HEK293 (cell line): ENCODE measurements at regions not wholly inside any gene's neighbourhood (a gene's known extent, or its start where the extent isn't known, plus 50 kb on each side); places are given as distances from the start of the nearest gene placed in this dataset.

Source experiments
- CTCF ChIA-PET: fragments of 350-600 bp; formaldehyde crosslinking; extraction: SDS; loops from one replicate; lab custom pipeline; 2021; ENCODE audit warnings: antibody characterized with exemption; lab: Yijun Ruan, JAX
- POLR2A ChIA-PET: fragments of 300-600 bp; formaldehyde crosslinking; extraction: SDS; loops from one replicate; lab custom pipeline; 2020; ENCODE audit warnings: antibody characterized with exemption, inconsistent platforms; lab: Yijun Ruan, JAX
- H3K27ac ChIP-seq: fragments of 200-500 bp; sonication (Bioruptor generic); 2 replicates; pipeline ENCODE4 v1.5.1; 2014; ENCODE audit warnings: low read depth, low read length, control low read depth, inconsistent platforms; ENCODE audit errors: extremely low read depth
- H3K36me3 ChIP-seq, 2 experiments: fragments of 200-500 bp in 1 of 2; sonication (Bioruptor generic) in 1 of 2; 1 replicate in 1 of 2; 2 replicates in 1 of 2; pipeline ENCODE4 v1.5.1; 2014 to 2017; ENCODE audit warnings: inconsistent platforms in 2 of 2, low read length in 2 of 2; ENCODE audit not compliant: control insufficient read depth in 2 of 2, insufficient read depth in 1 of 2
- H3K4me1 ChIP-seq: fragments of 200-500 bp; sonication (Bioruptor generic); 2 replicates; pipeline ENCODE4 v1.5.1; 2014; ENCODE audit warnings: mild to moderate bottlenecking, low read length, inconsistent platforms; ENCODE audit not compliant: control insufficient read depth, insufficient read depth
- H3K4me3 ChIP-seq: 2 replicates; pipeline ENCODE4 v1.5.1; 2011; ENCODE audit warnings: low read depth, mild to moderate bottlenecking, control low read depth, low read length, moderate library complexity
- H3K9me3 ChIP-seq: fragments of 200-500 bp; sonication (Bioruptor generic); 2 replicates; pipeline ENCODE4 v1.5.1; 2014; ENCODE audit warnings: low read depth, low read length, inconsistent platforms; ENCODE audit not compliant: control insufficient read depth, insufficient read depth
- EGR2 ChIP-seq: fragments of 450-650 bp; formaldehyde crosslinking; IDR thresholded peaks from 2 replicates; pipeline ENCODE4 v1.5.1; 2016; ENCODE audit warnings: low read depth, missing biosample characterization, missing genetic modification characterization
- GFI1B ChIP-seq: fragments of 450-650 bp; formaldehyde crosslinking; IDR thresholded peaks from 2 replicates; pipeline ENCODE4 v1.5.1; 2016; ENCODE audit warnings: missing biosample characterization, missing genetic modification characterization
- HOXD13 ChIP-seq: sonication (generic); formaldehyde crosslinking; IDR thresholded peaks from 2 replicates; pipeline ENCODE4 v1.8.0; 2022; ENCODE audit warnings: missing genetic modification reagents, borderline replicate concordance
- MEIS1 ChIP-seq: sonication (generic); formaldehyde crosslinking; IDR thresholded peaks from 2 replicates; pipeline ENCODE4 v1.8.1; 2022; ENCODE audit warnings: missing genetic modification reagents, mild to moderate bottlenecking, borderline replicate concordance
- MYNN ChIP-seq: fragments of 450-650 bp; formaldehyde crosslinking; IDR thresholded peaks from 2 replicates; pipeline ENCODE4 v1.5.1; 2016; ENCODE audit warnings: missing biosample characterization, missing genetic modification characterization, borderline replicate concordance
- REPIN1 ChIP-seq: fragments of 450-650 bp; formaldehyde crosslinking; IDR thresholded peaks from 2 replicates; pipeline ENCODE4 v1.5.1; 2017; ENCODE audit warnings: missing biosample characterization, missing genetic modification characterization, low read depth
- ZNF146 ChIP-seq: fragments of 450-650 bp; formaldehyde crosslinking; IDR thresholded peaks from 2 replicates; pipeline ENCODE4 v1.5.1; 2016; ENCODE audit warnings: missing biosample characterization, missing genetic modification characterization
- ZNF202 ChIP-seq: fragments of 450-650 bp; formaldehyde crosslinking; IDR thresholded peaks from 2 replicates; pipeline ENCODE4 v1.5.1; 2016; ENCODE audit warnings: missing biosample characterization, missing genetic modification characterization, borderline replicate concordance
- ZNF211 ChIP-seq: fragments of 450-650 bp; formaldehyde crosslinking; IDR thresholded peaks from 2 replicates; pipeline ENCODE4 v1.5.1; 2016; ENCODE audit warnings: low read depth, missing biosample characterization, missing genetic modification characterization
- ZNF221 ChIP-seq: fragments of 450-650 bp; formaldehyde crosslinking; IDR thresholded peaks from 2 replicates; pipeline ENCODE4 v1.5.1; 2017; ENCODE audit warnings: missing biosample characterization, missing genetic modification characterization, borderline replicate concordance
- ZNF223 ChIP-seq: fragments of 450-650 bp; formaldehyde crosslinking; IDR thresholded peaks from 2 replicates; pipeline ENCODE4 v1.5.1; 2016; ENCODE audit warnings: missing biosample characterization, missing genetic modification characterization
- ZNF362 ChIP-seq: fragments of 450-650 bp; formaldehyde crosslinking; IDR thresholded peaks from 2 replicates; pipeline ENCODE4 v1.5.1; 2016; ENCODE audit warnings: missing biosample characterization, missing genetic modification characterization
- ZNF394 ChIP-seq: fragments of 450-650 bp; formaldehyde crosslinking; IDR thresholded peaks from 2 replicates; pipeline ENCODE4 v1.5.1; 2016; ENCODE audit warnings: missing biosample characterization, missing genetic modification characterization, mild to moderate bottlenecking, moderate library complexity, borderline replicate concordance
- ZNF404 ChIP-seq: fragments of 450-650 bp; formaldehyde crosslinking; IDR thresholded peaks from 2 replicates; pipeline ENCODE4 v1.5.1; 2017; ENCODE audit warnings: missing biosample characterization, missing genetic modification characterization
- ZNF416 ChIP-seq: fragments of 450-650 bp; formaldehyde crosslinking; IDR thresholded peaks from 2 replicates; pipeline ENCODE4 v1.5.1; 2016; ENCODE audit warnings: missing biosample characterization, missing genetic modification characterization
- ZNF501 ChIP-seq: fragments of 450-650 bp; formaldehyde crosslinking; IDR thresholded peaks from 2 replicates; pipeline ENCODE4 v1.5.1; 2016; ENCODE audit warnings: missing biosample characterization, missing genetic modification characterization
- ZNF514 ChIP-seq: fragments of 450-650 bp; formaldehyde crosslinking; IDR thresholded peaks from 2 replicates; pipeline ENCODE4 v1.5.1; 2016; ENCODE audit warnings: missing biosample characterization, missing genetic modification characterization
- ZNF521 ChIP-seq: fragments of 450-650 bp; formaldehyde crosslinking; IDR thresholded peaks from 2 replicates; pipeline ENCODE4 v1.5.1; 2017; ENCODE audit warnings: missing biosample characterization, mild to moderate bottlenecking, missing genetic modification characterization
- ZNF561 ChIP-seq: fragments of 450-650 bp; IDR thresholded peaks from 2 replicates; pipeline ENCODE4 v1.5.1; 2018; ENCODE audit warnings: missing biosample characterization, missing genetic modification characterization, borderline replicate concordance
- ZNF639 ChIP-seq: fragments of 450-650 bp; formaldehyde crosslinking; IDR thresholded peaks from 2 replicates; pipeline ENCODE4 v1.5.1; 2016; ENCODE audit warnings: missing biosample characterization, missing genetic modification characterization
- ZNF830 ChIP-seq: fragments of 450-650 bp; IDR thresholded peaks from 2 replicates; pipeline ENCODE4 v1.5.0; 2018; ENCODE audit warnings: missing biosample characterization, missing genetic modification characterization, low read depth, mild to moderate bottlenecking, moderate library complexity
- ZSCAN4 ChIP-seq: fragments of 450-650 bp; formaldehyde crosslinking; IDR thresholded peaks from 2 replicates; pipeline ENCODE4 v1.5.1; 2017; ENCODE audit warnings: missing biosample characterization, missing genetic modification characterization
- TF ChIP-seq, protein P1 (sequence below): fragments of 450-650 bp; formaldehyde crosslinking; IDR thresholded peaks from 2 replicates; pipeline ENCODE4; 2016; ENCODE audit warnings: missing biosample characterization, missing genetic modification characterization
- TF ChIP-seq, protein P2 (sequence below): sonication (generic); formaldehyde crosslinking; IDR thresholded peaks from 2 replicates; pipeline ENCODE4 v1.8.1; 2022; ENCODE audit warnings: mild to moderate bottlenecking, moderate library complexity, missing genetic modification reagents
- TF ChIP-seq, protein P3 (sequence below): fragments of 450-650 bp; formaldehyde crosslinking; IDR thresholded peaks from 2 replicates; pipeline ENCODE4 v1.5.1; 2016; ENCODE audit warnings: missing biosample characterization, missing genetic modification characterization

- no peak for TF ChIP-seq ZNF211
- TF ChIP-seq, all 188 proteins: peak for 0
Observed at GRCh38 chr4:123674762-123675465, 278.3 kb downstream of the SPRY1 start (continued).

GRCh38 chr4:123675567-123675966 lies 279.0 kb downstream of the SPRY1 start:
- H3K27ac ChIP-seq, result no peak overlapping the region
- TF ChIP-seq ZNF362 (tag by site-specific recombination) (no peak), ZNF561 (tag by site-specific recombination) (no peak), ZNF521 (no peak), ZNF221 (tag by site-specific recombination) (no peak), REPIN1 (no peak), ZNF830 (no peak), MEIS1 (no peak), ZNF514 (tag by site-specific recombination) (no peak), MYNN (tag by site-specific recombination) (no peak), ZNF202 (tag by site-specific recombination) (no peak), ZNF404 (no peak), HOXD13 (CRISPR knock-in tag) (no peak), GFI1B (tag by site-specific recombination) (no peak), ZNF416 (tag by site-specific recombination) (no peak), EGR2 (tag by site-specific recombination) (no peak), ZNF223 (tag by site-specific recombination) (no peak), ZNF146 (tag by site-specific recombination) (no peak), ZSCAN4 (tag by site-specific recombination) (no peak)
- TF ChIP-seq, protein P1, sequence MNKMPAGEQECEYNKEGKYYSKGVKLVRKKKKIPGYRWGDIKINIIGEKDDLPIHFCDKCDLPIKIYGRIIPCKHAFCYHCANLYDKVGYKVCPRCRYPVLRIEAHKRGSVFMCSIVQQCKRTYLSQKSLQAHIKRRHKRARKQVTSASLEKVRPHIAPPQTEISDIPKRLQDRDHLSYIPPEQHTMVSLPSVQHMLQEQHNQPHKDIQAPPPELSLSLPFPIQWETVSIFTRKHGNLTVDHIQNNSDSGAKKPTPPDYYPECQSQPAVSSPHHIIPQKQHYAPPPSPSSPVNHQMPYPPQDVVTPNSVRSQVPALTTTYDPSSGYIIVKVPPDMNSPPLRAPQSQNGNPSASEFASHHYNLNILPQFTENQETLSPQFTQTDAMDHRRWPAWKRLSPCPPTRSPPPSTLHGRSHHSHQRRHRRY (tag by site-specific recombination), result no peak
- H3K4me3 ChIP-seq, result no peak overlapping the region
- no peaks in the 10 kb centered on the region for H3K9me3 ChIP-seq
- H3K36me3 ChIP-seq, result no peaks in the 10 kb centered on the region
- POLR2A ChIA-PET, result no interaction called here
- CTCF ChIA-PET, result no interaction called here
- 0 out of 2 replicates have a peak, but pooled peaks cover 2% of the 10 kb centered on the region for H3K4me1 ChIP-seq

DNA sequence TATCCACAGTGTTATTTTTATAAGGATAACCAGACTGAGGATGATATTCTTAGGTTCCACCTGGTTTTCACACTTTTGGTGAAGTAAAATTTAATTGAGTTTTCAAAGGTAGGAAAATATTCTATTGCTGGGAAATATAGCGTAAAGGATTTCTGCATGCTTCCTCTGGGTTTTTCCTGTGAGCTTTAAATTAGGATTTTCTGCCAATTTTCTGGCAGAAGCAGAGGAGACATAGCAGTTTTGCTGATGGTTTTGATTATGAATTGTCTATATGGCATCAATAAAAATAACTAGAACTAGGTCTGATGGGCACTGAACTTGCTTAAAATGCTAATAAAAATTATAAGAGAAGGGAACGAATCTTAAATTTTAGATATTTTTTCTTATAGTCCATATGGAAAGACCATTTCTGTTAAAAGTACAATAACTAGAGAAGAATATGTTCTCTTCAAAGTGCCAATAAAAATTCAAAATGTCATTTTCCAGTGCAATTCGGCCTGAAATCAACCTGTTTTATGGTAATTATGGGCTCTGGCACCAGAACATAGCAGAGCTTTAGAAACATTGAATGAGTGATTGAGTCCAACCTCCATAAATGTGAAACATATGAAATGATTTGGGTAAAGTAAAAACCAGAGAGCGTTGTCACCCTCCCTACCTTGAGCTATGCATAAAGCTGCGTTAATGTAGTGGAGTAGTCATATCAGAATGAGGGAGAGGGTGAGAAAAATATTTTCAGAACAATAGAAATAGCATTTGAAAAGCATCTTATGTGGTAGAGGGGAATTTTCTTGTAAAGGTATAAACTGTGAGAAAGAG lies 279.7 kb downstream of the SPRY1 start:
- no peaks in the 10 kb centered on the region for H3K36me3 ChIP-seq
- CTCF ChIA-PET, result no interaction called here
- no peak overlapping the region for H3K27ac ChIP-seq
- H3K4me1 ChIP-seq, result 0 out of 2 replicates have a peak, but pooled peaks cover 2% of the 10 kb centered on the region
- POLR2A ChIA-PET, result no interaction called here
- TF ChIP-seq, protein P2, sequence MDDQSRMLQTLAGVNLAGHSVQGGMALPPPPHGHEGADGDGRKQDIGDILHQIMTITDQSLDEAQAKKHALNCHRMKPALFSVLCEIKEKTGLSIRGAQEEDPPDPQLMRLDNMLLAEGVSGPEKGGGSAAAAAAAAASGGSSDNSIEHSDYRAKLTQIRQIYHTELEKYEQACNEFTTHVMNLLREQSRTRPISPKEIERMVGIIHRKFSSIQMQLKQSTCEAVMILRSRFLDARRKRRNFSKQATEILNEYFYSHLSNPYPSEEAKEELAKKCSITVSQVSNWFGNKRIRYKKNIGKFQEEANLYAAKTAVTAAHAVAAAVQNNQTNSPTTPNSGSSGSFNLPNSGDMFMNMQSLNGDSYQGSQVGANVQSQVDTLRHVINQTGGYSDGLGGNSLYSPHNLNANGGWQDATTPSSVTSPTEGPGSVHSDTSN (CRISPR knock-in tag), result no peak
- TF ChIP-seq ZNF394 (tag by site-specific recombination) (no peak), ZNF501 (tag by site-specific recombination) (no peak), ZNF639 (tag by site-specific recombination) (no peak)
- TF ChIP-seq, protein P3, sequence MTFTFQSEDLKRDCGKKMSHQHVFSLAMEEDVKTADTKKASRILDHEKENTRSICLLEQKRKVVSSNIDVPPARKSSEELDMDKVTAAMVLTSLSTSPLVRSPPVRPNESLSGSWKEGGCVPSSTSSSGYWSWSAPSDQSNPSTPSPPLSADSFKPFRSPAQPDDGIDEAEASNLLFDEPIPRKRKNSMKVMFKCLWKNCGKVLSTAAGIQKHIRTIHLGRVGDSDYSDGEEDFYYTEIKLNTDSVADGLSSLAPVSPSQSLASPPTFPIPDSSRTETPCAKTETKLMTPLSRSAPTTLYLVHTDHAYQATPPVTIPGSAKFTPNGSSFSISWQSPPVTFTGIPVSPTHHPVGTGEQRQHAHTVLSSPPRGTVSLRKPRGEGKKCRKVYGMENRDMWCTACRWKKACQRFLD (tag by site-specific recombination), result no peak
- no peak overlapping the region for H3K4me3 ChIP-seq
- H3K9me3 ChIP-seq, result no peaks in the 10 kb centered on the region
